ENCODE measurements at regions not wholly inside any gene's neighbourhood (a gene's known extent, or its start where the extent isn't known, plus 50 kb on each side); places are given as distances from the start of the nearest gene placed in this dataset.

DNA sequence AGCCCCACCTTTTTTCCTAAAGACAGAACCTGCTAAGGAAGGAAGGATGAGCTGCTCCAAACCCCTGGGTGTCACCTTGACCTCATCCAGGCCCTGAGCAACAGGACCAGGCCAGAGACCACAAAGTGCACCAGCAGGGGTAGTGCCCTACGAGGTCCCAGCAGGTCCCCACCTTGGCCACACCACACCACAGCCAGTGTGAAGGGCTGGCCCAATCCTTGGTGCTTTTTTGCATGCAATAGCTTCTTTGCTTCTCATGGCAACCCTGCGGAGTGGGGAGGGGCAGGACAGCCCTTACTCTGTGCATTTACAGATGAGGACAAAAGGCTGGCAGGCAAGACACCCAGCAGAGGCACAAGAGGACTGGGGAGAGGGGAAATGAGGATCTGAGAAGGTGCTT, 352.6 kb downstream of the BCL11B start:
- TF ChIP-seq ZNF274 (IDR thresholded peaks at IDR 0.05; ENCODE audit: low read depth, low read length), result no peak
- TF ChIP-seq SUZ12 (IDR thresholded peaks at IDR 0.05; ENCODE audit: extremely low read depth, insufficient read depth, insufficient read length), result no peak
